ENCODE measurements at regions not wholly inside any gene's neighbourhood (a gene's known extent, or its start where the extent isn't known, plus 50 kb on each side); places are given as distances from the start of the nearest gene placed in this dataset.

DNA sequence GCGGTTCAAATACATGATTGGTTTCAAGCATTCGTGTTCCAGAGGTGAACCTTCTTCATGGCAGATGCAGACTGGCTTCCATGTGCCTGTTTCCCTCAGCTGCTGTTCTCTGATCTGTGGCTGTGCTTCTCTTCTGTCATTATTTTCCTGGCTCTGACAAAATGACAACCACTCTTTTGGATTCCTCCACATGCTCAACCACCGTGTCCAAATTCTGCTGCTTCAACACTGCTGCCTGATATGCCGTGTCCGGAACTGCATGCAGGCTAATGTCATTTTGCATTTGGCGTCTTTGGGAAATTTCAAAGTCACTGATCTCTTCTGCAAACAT, 368.7 kb upstream of the ZNF608 start:
- no peaks in the 10 kb centered on the region for H3K36me3 ChIP-seq
- no peak overlapping the region for H3K4me3 ChIP-seq
- WGBS = 92% methylated on average over 6 of the region's 6 CpGs
- TF ChIP-seq, protein P1, sequence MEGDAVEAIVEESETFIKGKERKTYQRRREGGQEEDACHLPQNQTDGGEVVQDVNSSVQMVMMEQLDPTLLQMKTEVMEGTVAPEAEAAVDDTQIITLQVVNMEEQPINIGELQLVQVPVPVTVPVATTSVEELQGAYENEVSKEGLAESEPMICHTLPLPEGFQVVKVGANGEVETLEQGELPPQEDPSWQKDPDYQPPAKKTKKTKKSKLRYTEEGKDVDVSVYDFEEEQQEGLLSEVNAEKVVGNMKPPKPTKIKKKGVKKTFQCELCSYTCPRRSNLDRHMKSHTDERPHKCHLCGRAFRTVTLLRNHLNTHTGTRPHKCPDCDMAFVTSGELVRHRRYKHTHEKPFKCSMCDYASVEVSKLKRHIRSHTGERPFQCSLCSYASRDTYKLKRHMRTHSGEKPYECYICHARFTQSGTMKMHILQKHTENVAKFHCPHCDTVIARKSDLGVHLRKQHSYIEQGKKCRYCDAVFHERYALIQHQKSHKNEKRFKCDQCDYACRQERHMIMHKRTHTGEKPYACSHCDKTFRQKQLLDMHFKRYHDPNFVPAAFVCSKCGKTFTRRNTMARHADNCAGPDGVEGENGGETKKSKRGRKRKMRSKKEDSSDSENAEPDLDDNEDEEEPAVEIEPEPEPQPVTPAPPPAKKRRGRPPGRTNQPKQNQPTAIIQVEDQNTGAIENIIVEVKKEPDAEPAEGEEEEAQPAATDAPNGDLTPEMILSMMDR (IDR thresholded peaks at IDR 0.05) = no peak
- TF ChIP-seq POLR2A (IDR thresholded peaks at IDR 0.05; ENCODE audit: low read depth) (no peak), POLR2AphosphoS5 (IDR thresholded peaks at IDR 0.05) (no peak), EP300 (IDR thresholded peaks at IDR 0.05) (no peak)
- no peaks in the 10 kb centered on the region for H3K27me3 ChIP-seq
- H3K4me1 ChIP-seq = no peaks in the 10 kb centered on the region
- intact Hi-C loops (cut with DNase I) = no loop called here
- H3K9me3 ChIP-seq = no peaks in the 10 kb centered on the region
- no peak for DNase-seq (ENCODE audit: extremely low spot score)
- H3K27ac ChIP-seq (replicated peaks in 1 of 4) = no peak overlapping the region

DNA sequence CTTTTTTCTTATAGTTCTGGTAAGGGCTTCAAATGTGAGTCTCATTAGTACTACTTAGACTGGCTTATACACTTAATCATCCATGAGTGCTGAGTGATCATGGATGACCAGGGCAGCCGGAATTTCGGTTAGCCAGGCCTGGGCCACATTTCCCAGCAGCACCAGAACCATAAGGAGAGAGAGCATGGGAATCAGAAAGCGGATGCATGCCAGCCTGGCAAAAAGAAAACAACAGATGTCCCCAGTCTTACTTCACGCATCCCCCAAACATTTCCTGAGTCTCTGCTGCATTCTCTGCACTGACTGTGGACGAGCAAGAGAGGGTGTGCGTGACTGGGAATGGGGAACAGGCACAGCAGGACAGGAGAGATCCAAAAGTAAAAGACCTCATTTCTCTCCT, 371.1 kb upstream of the ZNF608 start:
- intact Hi-C loops (cut with DNase I) = no loop called here
- Histone ChIP-seq H3K4me3 (no peak overlapping the region), H3K9me3 (no peaks in the 10 kb centered on the region), H3K27me3 (no peaks in the 10 kb centered on the region), H3K27ac (replicated peaks in 1 of 4) (no peak overlapping the region), H3K36me3 (no peaks in the 10 kb centered on the region), H3K4me1 (no peaks in the 10 kb centered on the region)
- 81% methylated on average over 6 of the region's 6 CpGs for WGBS
- no peak for DNase-seq (ENCODE audit: extremely low spot score)
- TF ChIP-seq, protein P1 (IDR thresholded peaks at IDR 0.05) = no peak

DNA sequence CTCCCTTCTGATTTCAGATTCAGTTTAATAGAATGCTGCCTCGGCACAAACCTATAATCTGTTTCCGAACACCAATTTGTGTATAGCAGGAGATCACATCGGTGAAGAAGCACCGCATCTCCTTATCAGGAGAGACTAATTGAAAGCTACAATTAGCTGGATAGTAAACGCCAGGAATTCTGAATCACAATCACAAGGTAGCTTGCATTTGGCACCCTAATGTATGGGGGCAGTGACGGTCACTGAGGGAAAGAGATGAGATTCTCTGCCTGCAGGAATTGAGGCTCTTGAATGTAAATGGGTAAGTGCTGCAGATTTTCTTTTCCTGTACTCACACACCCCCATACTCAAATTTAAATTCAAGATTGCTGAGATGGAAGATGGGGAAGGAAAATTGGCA, 373.6 kb upstream of the ZNF608 start:
- no peak overlapping the region for H3K27ac ChIP-seq (replicated peaks in 1 of 4)
- WGBS = 78% methylated on average over 6 of the region's 6 CpGs
- TF ChIP-seq, protein P1 (IDR thresholded peaks at IDR 0.05) = no peak
- TF ChIP-seq EP300 (IDR thresholded peaks at IDR 0.05) (no peak), POLR2AphosphoS5 (IDR thresholded peaks at IDR 0.05) (no peak), POLR2A (IDR thresholded peaks at IDR 0.05; ENCODE audit: low read depth) (no peak)
- H3K9me3 ChIP-seq = no peaks in the 10 kb centered on the region
- H3K27me3 ChIP-seq = no peaks in the 10 kb centered on the region
- H3K36me3 ChIP-seq = no peaks in the 10 kb centered on the region
- H3K4me3 ChIP-seq = no peak overlapping the region
- intact Hi-C loops (cut with DNase I) = no loop called here
- DNase-seq (ENCODE audit: extremely low spot score) = no peak
- H3K4me1 ChIP-seq = no peaks in the 10 kb centered on the region

DNA sequence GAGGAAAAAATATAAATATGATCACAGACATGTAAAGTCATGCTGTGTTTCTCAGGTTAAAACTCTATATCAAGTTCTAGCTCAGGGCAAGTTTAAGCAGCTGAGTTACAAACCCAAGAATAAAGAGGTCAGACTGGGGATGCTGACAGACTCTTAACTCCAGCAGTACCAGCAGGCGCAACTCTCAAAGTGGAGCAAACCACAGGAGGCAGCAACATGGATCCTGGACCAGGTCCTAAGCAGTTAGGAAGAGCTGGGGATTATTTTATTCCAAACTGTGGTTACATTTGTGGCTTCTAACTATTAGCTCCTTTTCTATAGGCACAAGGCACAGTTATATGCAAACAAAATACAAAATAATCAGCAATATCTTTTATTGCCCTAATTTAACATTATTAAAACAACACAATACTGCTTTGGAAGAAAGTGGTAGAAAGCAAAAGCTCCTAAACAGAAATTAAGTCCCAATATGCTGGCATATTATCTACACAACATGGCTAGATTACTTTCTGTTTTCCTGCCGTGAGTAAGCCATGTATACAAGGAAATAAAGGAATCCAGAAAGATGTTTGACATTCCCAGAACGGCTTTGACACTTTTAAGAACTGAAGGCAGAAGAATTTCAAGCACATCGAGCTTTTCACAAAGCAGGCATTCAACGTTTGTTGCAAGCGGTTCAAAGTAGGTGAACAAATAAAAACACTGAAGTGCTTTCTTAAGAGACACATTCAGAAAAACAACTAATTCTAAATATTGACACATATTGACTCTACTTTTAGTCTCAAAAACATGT, 378.8 kb upstream of the ZNF608 start:
- Histone ChIP-seq H3K9me3 (no peaks in the 10 kb centered on the region), H3K36me3 (no peaks in the 10 kb centered on the region), H3K4me1 (no peaks in the 10 kb centered on the region), H3K4me3 (no peak overlapping the region), H3K27ac (replicated peaks in 1 of 4) (no peak overlapping the region), H3K27me3 (no peaks in the 10 kb centered on the region)
- WGBS = 71% methylated on average over 6 of the region's 6 CpGs
- no peak for DNase-seq (ENCODE audit: extremely low spot score)
- no peak for TF ChIP-seq EP300 (IDR thresholded peaks at IDR 0.05)
- TF ChIP-seq, protein P1 (IDR thresholded peaks at IDR 0.05) = no peak
- no peak for TF ChIP-seq POLR2A (IDR thresholded peaks at IDR 0.05; ENCODE audit: low read depth)
- no peak for TF ChIP-seq POLR2AphosphoS5 (IDR thresholded peaks at IDR 0.05)
- intact Hi-C loops (cut with DNase I) = no loop called here

DNA sequence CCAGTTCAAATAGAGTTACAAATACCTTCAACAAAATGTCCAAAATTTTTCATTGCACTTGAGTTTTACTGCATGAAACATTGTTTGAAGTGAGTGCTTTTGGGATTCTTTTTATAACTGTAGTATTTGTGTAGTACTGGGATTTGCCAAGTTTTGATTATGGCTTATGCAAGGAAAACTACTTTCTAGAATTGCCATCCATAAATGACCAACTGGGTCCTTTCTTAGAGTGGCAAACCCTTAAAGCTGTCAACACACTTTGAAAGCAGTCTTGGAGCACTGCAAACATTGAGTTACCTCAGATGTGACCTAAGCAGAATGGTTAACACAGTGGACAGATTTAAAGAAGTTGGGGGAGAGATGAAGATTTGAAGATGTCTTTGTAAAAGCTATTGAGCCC, 379.6 kb upstream of the ZNF608 start:
- intact Hi-C loops (cut with DNase I) = no loop called here
- Histone ChIP-seq H3K4me3 (no peak overlapping the region), H3K36me3 (no peaks in the 10 kb centered on the region), H3K27me3 (no peaks in the 10 kb centered on the region), H3K4me1 (no peaks in the 10 kb centered on the region), H3K27ac (replicated peaks in 1 of 4) (no peak overlapping the region), H3K9me3 (no peaks in the 10 kb centered on the region)
- DNase-seq (ENCODE audit: extremely low spot score) = peak; percentile 42
- no peak for TF ChIP-seq POLR2AphosphoS5 (IDR thresholded peaks at IDR 0.05)
- TF ChIP-seq, protein P1 (IDR thresholded peaks at IDR 0.05) = no peak
- no peak for TF ChIP-seq EP300 (IDR thresholded peaks at IDR 0.05)
- no peak for TF ChIP-seq POLR2A (IDR thresholded peaks at IDR 0.05; ENCODE audit: low read depth)

Data from esophagus muscularis mucosa (tissue), 4 donors.